H1 (cell line): ENCODE measurements at regions not wholly inside any gene's neighbourhood (a gene's known extent, or its start where the extent isn't known, plus 50 kb on each side); places are given as distances from the start of the nearest gene placed in this dataset.

ENCODE experiments used
- CTCF ChIA-PET: fragments of 300-600 bp; sonication (Branson Sonifier 250); formaldehyde crosslinking; loops from one replicate; lab custom pipeline; 2021; ENCODE audit not compliant: partially characterized antibody; lab: Charles Lee
- POLR2A ChIA-PET: fragments of 300-600 bp; sonication (Branson Sonifier 250); formaldehyde crosslinking; loops from one replicate; lab custom pipeline; 2021; ENCODE audit warnings: inconsistent platforms; ENCODE audit not compliant: partially characterized antibody; lab: Charles Lee
- DNase-seq, 2 experiments: peaks; one replicate each; pipeline versions ENCODE4 v3.0.0 to v3.0.0-alpha.2; 2010 to 2022; ENCODE audit warnings: low spot score in 2 of 2, low read depth in 1 of 2, mixed read lengths in 1 of 2
- FAIRE-seq: peaks from 2 replicates; lab custom pipeline; 2011; peaks lifted over from hg19 to GRCh38; lab: Jason Lieb, UNC
- H2AFZ ChIP-seq: 2 replicates; pipeline ENCODE4 v1.8.1; 2012; ENCODE audit warnings: low read length, inconsistent platforms
- H2AK5ac ChIP-seq: 2 replicates; pipeline ENCODE4 v1.6.1; 2013; ENCODE audit warnings: low read depth, low read length
- H2BK120ac ChIP-seq: replicated peaks from 2 replicates; pipeline ENCODE3; 2013; ENCODE audit warnings: low read depth, low read length, inconsistent platforms
- H2BK12ac ChIP-seq: 2 replicates; pipeline ENCODE4 v1.6.1; 2013; ENCODE audit warnings: low read depth, low read length
- H2BK15ac ChIP-seq: 2 replicates; pipeline ENCODE4 v1.6.1; 2013; ENCODE audit warnings: low read length
- H2BK20ac ChIP-seq: 2 replicates; pipeline ENCODE4 v1.6.1; 2013; ENCODE audit warnings: low read length
- H2BK5ac ChIP-seq: 2 replicates; pipeline ENCODE4 v1.6.1; 2013; ENCODE audit warnings: low read depth, low read length
- H3K14ac ChIP-seq: 2 replicates; pipeline ENCODE4 v1.6.1; 2013; ENCODE audit warnings: inconsistent platforms; ENCODE audit not compliant: insufficient read length
- H3K18ac ChIP-seq: 2 replicates; pipeline ENCODE4 v1.6.1; 2013; ENCODE audit warnings: low read length; ENCODE audit errors: extremely low read depth
- H3K23ac ChIP-seq: 2 replicates; pipeline ENCODE4 v1.6.1; 2013; ENCODE audit warnings: inconsistent platforms; ENCODE audit not compliant: insufficient read length
- H3K23me2 ChIP-seq: 2 replicates; pipeline ENCODE4 v1.6.1; 2013; ENCODE audit warnings: low read depth, low read length
- H3K27ac ChIP-seq: 2 replicates; pipeline ENCODE4 v1.6.1; 2011; ENCODE audit warnings: low read depth, low read length, inconsistent platforms
- H3K27me3 ChIP-seq, 4 experiments: replicated peaks in 1 of 4; 1 replicate in 1 of 4; 2 replicates in 3 of 4; pipeline versions ENCODE4 v1.6.1 to v1.8.1; 2011 to 2013; ENCODE audit warnings: low read length in 3 of 4, mild to moderate bottlenecking in 3 of 4, inconsistent platforms in 2 of 4, mixed read lengths in 2 of 4, moderate library complexity in 1 of 4; ENCODE audit not compliant: control insufficient read depth in 3 of 4, insufficient read depth in 3 of 4; ENCODE audit errors: extremely low read depth in 1 of 4
- H3K36me3 ChIP-seq, 4 experiments: 2 replicates each; pipeline versions ENCODE4 v1.6.1 to v1.8.1; 2011 to 2013; ENCODE audit warnings: mild to moderate bottlenecking in 4 of 4, low read length in 3 of 4, moderate library complexity in 2 of 4, control low read depth in 1 of 4, inconsistent platforms in 1 of 4; ENCODE audit not compliant: insufficient read depth in 4 of 4, control insufficient read depth in 2 of 4
- H3K4ac ChIP-seq: replicated peaks from 2 replicates; pipeline ENCODE3; 2013; ENCODE audit warnings: low read length, low read depth, mixed read lengths, inconsistent platforms; ENCODE audit not compliant: insufficient read length
- H3K4me1 ChIP-seq, 4 experiments: replicated peaks in 1 of 4; 1 replicate in 1 of 4; 2 replicates in 3 of 4; pipeline versions ENCODE4 v1.6.1 to v1.8.1; 2011 to 2013; ENCODE audit warnings: low read length in 3 of 4, inconsistent platforms in 2 of 4, mixed read lengths in 1 of 4; ENCODE audit not compliant: insufficient read depth in 4 of 4, control insufficient read depth in 3 of 4
- H3K4me2 ChIP-seq, 2 experiments: 2 replicates each; pipeline versions ENCODE4 v1.6.1 to v1.8.1; 2011 to 2013; ENCODE audit warnings: low read depth in 2 of 2, low read length in 2 of 2, control low read depth in 1 of 2, inconsistent platforms in 1 of 2, mild to moderate bottlenecking in 1 of 2; ENCODE audit not compliant: insufficient read depth in 1 of 2
- H3K4me3 ChIP-seq, 4 experiments: fragments of 200-600, 300-600 bp in 1 of 4; sonication (generic), shearing (Covaris generic), sonication (Bioruptor Twin) in 1 of 4; 2 replicates each; pipeline versions ENCODE4 v1.5.1 to v1.8.1; 2011 to 2016; ENCODE audit warnings: low read length in 4 of 4, low read depth in 3 of 4, control low read depth in 2 of 4, inconsistent platforms in 2 of 4, mild to moderate bottlenecking in 2 of 4, mixed read lengths in 1 of 4, moderate library complexity in 1 of 4; ENCODE audit not compliant: insufficient read depth in 2 of 4; ENCODE audit errors: extremely low read depth in 1 of 4
- H3K56ac ChIP-seq: replicated peaks from 2 replicates; pipeline ENCODE3; 2013; ENCODE audit warnings: low read depth, mild to moderate bottlenecking, mixed read lengths, low read length, inconsistent platforms; ENCODE audit not compliant: insufficient read length
- H3K79me1 ChIP-seq: 2 replicates; pipeline ENCODE4 v1.6.1; 2013; ENCODE audit warnings: low read depth, low read length, control low read depth
- H3K79me2 ChIP-seq, 2 experiments: 2 replicates each; pipeline versions ENCODE4 v1.6.1 to v1.8.1; 2012 to 2013; ENCODE audit warnings: low read length in 2 of 2, mild to moderate bottlenecking in 2 of 2, inconsistent platforms in 1 of 2; ENCODE audit not compliant: insufficient read depth in 2 of 2, control insufficient read depth in 1 of 2
- H3K9ac ChIP-seq, 4 experiments: replicated peaks in 1 of 4; 1 replicate in 1 of 4; 2 replicates in 3 of 4; pipeline versions ENCODE4 v1.6.1 to v1.8.1; 2011 to 2013; ENCODE audit warnings: low read depth in 3 of 4, low read length in 3 of 4, control low read depth in 2 of 4, mild to moderate bottlenecking in 2 of 4, moderate library complexity in 2 of 4, inconsistent platforms in 1 of 4; ENCODE audit errors: extremely low read depth in 1 of 4
- H3K9me3 ChIP-seq, 2 experiments: 2 replicates each; pipeline versions ENCODE4 v1.6.1 to v1.8.1; 2012 to 2013; ENCODE audit warnings: mild to moderate bottlenecking in 2 of 2, moderate library complexity in 2 of 2, control low read depth in 1 of 2, inconsistent platforms in 1 of 2, low read depth in 1 of 2, low read length in 1 of 2, mixed read lengths in 1 of 2; ENCODE audit not compliant: insufficient read depth in 2 of 2
- H4K20me1 ChIP-seq, 2 experiments: replicated peaks in 1 of 2; 2 replicates each; pipeline versions ENCODE3 to v1.8.1; 2011 to 2013; ENCODE audit warnings: inconsistent platforms in 2 of 2, low read length in 2 of 2, mild to moderate bottlenecking in 1 of 2; ENCODE audit not compliant: insufficient read depth in 2 of 2, control insufficient read depth in 1 of 2
- H4K5ac ChIP-seq: 2 replicates; pipeline ENCODE4 v1.6.1; 2013; ENCODE audit warnings: low read length, low read depth, mixed read lengths, inconsistent platforms; ENCODE audit not compliant: insufficient read length
- H4K8ac ChIP-seq: 2 replicates; pipeline ENCODE4 v1.8.0; 2013; ENCODE audit warnings: mild to moderate bottlenecking, moderate library complexity, low read length, inconsistent platforms; ENCODE audit not compliant: insufficient read depth; ENCODE audit errors: extremely low read depth
- H4K91ac ChIP-seq: replicated peaks from 2 replicates; pipeline ENCODE3; 2013; ENCODE audit warnings: low read length, mixed read lengths, inconsistent platforms; ENCODE audit not compliant: insufficient read length
- CBX8 ChIP-seq: fragments of 300-800, 300-1000 bp; sonication (generic); IDR thresholded peaks from 2 replicates; pipeline ENCODE4 v1.7.1; 2016; ENCODE audit warnings: low read depth, low read length, borderline replicate concordance
- CHD2 ChIP-seq: IDR thresholded peaks from 2 replicates; pipeline ENCODE4 v1.6.1; 2012; ENCODE audit warnings: low read length, improper control_type of control experiment
- CTBP2 ChIP-seq: IDR thresholded peaks from 2 replicates; pipeline ENCODE4 v1.7.0; 2011; ENCODE audit warnings: borderline replicate concordance, mild to moderate bottlenecking, moderate library complexity, mixed read lengths, low read length; ENCODE audit not compliant: insufficient read depth, insufficient read length
- E2F6 ChIP-seq: IDR thresholded peaks from 2 replicates; pipeline ENCODE4 v1.6.1; 2012; ENCODE audit warnings: inconsistent platforms
- EZH2 ChIP-seq: fragments of 200-600 bp; sonication (generic); IDR thresholded peaks from 2 replicates; pipeline ENCODE4 v1.7.1; 2012; ENCODE audit warnings: low read depth, mild to moderate bottlenecking, moderate library complexity, low read length, inconsistent platforms; ENCODE audit not compliant: severe bottlenecking
- FOSL1 ChIP-seq: IDR thresholded peaks from 2 replicates; pipeline ENCODE4 v1.6.1; 2011; ENCODE audit warnings: mild to moderate bottlenecking, low read depth, low read length, moderate library complexity; ENCODE audit not compliant: insufficient read depth
- KDM4A ChIP-seq: IDR thresholded peaks from one replicate; pipeline ENCODE4 v1.7.1; 2012; ENCODE audit warnings: low read depth, mild to moderate bottlenecking, moderate library complexity, low read length, inconsistent platforms; ENCODE audit not compliant: severe bottlenecking
- MAFK ChIP-seq: IDR thresholded peaks from 2 replicates; pipeline ENCODE4 v1.6.1; 2012; ENCODE audit warnings: low read depth, mild to moderate bottlenecking, improper control_type of control experiment, low read length
- SAP30 ChIP-seq: fragments of 300-600 bp; sonication (generic); IDR thresholded peaks from 2 replicates; pipeline ENCODE4 v1.7.1; 2012; ENCODE audit warnings: low read length, moderate library complexity, mild to moderate bottlenecking, inconsistent platforms; ENCODE audit not compliant: insufficient read depth, insufficient replicate concordance
- TAF1 ChIP-seq: IDR thresholded peaks from 2 replicates; pipeline ENCODE4 v1.6.1; 2011; ENCODE audit warnings: mild to moderate bottlenecking, low read depth, low read length
- WGBS, 2 experiments: shearing (Covaris generic) in 1 of 2; methylation state at CpG; one replicate each; pipeline versions ENCODE4 v1.1.6 to v1.1.7; 2013 to 2015; ENCODE audit warnings: low lambda C conversion rate in 2 of 2, mixed read lengths in 2 of 2, inconsistent platforms in 1 of 2, low coverage in 1 of 2, missing lambda C conversion rate in 1 of 2; ENCODE audit not compliant: insufficient replicate concordance in 2 of 2, insufficient coverage in 1 of 2, insufficient read length in 1 of 2; ENCODE audit errors: extremely low coverage in 1 of 2, missing lambda C conversion rate in 1 of 2; 5-methylcytosine and 5-hydroxymethylcytosine counted together
- TF ChIP-seq, protein P1 (sequence below): IDR thresholded peaks from 2 replicates; pipeline ENCODE4 v1.6.1; 2012; ENCODE audit warnings: inconsistent platforms

DNA sequence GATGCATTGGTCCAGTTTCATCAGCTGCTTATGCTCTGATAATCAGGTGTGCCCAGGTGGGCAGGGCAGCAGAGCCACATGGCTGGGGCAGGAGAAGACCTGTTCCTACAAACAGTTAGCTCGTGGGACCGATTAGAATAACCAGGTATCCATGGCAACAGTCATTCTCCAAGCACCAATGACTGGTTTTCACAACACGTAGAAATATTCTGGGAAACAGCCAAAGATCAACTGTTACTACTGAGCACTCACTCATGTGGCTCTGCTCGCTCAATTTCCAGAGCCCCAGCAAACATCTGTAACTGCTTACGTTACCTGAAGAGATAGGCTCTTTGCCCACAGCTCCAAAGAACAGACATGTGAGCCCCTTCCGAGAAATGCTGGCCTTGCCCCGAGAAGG lies 302.0 kb downstream of the AGTPBP1 start:
- 86% methylated on average over 7 of the region's 7 CpGs; no CpG with 5 or more reads in 1 of the 2 experiments for WGBS, 2 experiments

More for the DNA sequence above, 302.0 kb downstream of the AGTPBP1 start:
- Histone ChIP-seq H2AK5ac (no peak overlapping the region), H3K27me3 (no peaks in the 10 kb centered on the region), H3K23me2 (no peaks in the 10 kb centered on the region), H3K27ac (no peak overlapping the region), H3K79me2 (no peaks in the 10 kb centered on the region), H3K4me2 (no peak overlapping the region), H4K8ac (no peak overlapping the region), H2BK5ac (no peak overlapping the region), H3K14ac (no peak overlapping the region), H2BK120ac (no peak overlapping the region), H3K23ac (no peak overlapping the region), H2BK12ac (no peak overlapping the region), H3K9ac (no peak overlapping the region), H2BK20ac (no peak overlapping the region), H3K56ac (no peak overlapping the region), H2BK15ac (no peak overlapping the region), H3K79me1 (no peaks in the 10 kb centered on the region), H4K20me1 (no peaks in the 10 kb centered on the region)
- CTCF ChIA-PET = interaction anchor here (3.0 kb wide), 1 partner anchor 15 kb away, joined by 13 read pairs; no protein-coding TSS in a partner anchor
- no peak for DNase-seq
- no peak for TF ChIP-seq E2F6
- no peak for TF ChIP-seq FOSL1
- TF ChIP-seq, protein P1, sequence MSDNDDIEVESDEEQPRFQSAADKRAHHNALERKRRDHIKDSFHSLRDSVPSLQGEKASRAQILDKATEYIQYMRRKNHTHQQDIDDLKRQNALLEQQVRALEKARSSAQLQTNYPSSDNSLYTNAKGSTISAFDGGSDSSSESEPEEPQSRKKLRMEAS = no peak
- no peak for TF ChIP-seq MAFK
- TF ChIP-seq CTBP2 = no peak
- TF ChIP-seq SAP30 = no peak
- no peak for TF ChIP-seq KDM4A
- no peak for TF ChIP-seq EZH2
- TF ChIP-seq CBX8 = no peak
- no peak for TF ChIP-seq TAF1
- TF ChIP-seq CHD2 = no peak
- TF ChIP-seq, all 59 proteins: peak for 0
- no peak overlapping the region for H4K5ac ChIP-seq
- H3K4me3 ChIP-seq = no peak overlapping the region
- H3K18ac ChIP-seq = no peak overlapping the region
- POLR2A ChIA-PET = no interaction called here
- no peak overlapping the region for H3K4ac ChIP-seq
- H3K9me3 ChIP-seq = no peaks in the 10 kb centered on the region
- FAIRE-seq = no peak
- H2AFZ ChIP-seq = no peak overlapping the region
- no peaks in the 10 kb centered on the region for H3K36me3 ChIP-seq
- no peaks in the 10 kb centered on the region; a peak in 1 of 7 replicates for H3K4me1 ChIP-seq
- no peak overlapping the region for H4K91ac ChIP-seq
